Activated B cell treated with CpG ODN at 0.5 μM for 24 hours (primary cell): ENCODE measurements at regions not wholly inside any gene's neighbourhood (a gene's known extent, or its start where the extent isn't known, plus 50 kb on each side); places are given as distances from the start of the nearest gene placed in this dataset.

ENCODE experiments used
- ATAC-seq: fragments of 200-7000 bp; cut with Tn5 transposase; one replicate; pipeline ENCODE4 v1.10.0; 2021; ENCODE audit warnings: low read depth, mild to moderate bottlenecking, moderate library complexity
- CTCF ChIA-PET: fragments of 350-600 bp; sonication (Branson Sonifier 250); formaldehyde crosslinking; loops from one replicate; lab custom pipeline; 2021; ENCODE audit warnings: antibody characterized with exemption; lab: Charles Lee
- POLR2A ChIA-PET: fragments of 350-600 bp; sonication (Branson Sonifier 250); formaldehyde crosslinking; loops from one replicate; lab custom pipeline; 2021; ENCODE audit warnings: antibody characterized with exemption; lab: Charles Lee
- DNase-seq: peaks from one replicate; pipeline ENCODE4 v3.0.0; 2022
- H3K27ac Mint-ChIP-seq: one replicate; pipeline ENCODE4 v1.8.0; 2020; ENCODE audit warnings: mixed read lengths
- H3K27me3 Mint-ChIP-seq: one replicate; pipeline ENCODE4 v1.8.0; 2021; ENCODE audit warnings: mixed read lengths
- H3K36me3 Mint-ChIP-seq: one replicate; pipeline ENCODE4 v1.8.0; 2021; ENCODE audit warnings: low read depth, mixed read lengths
- H3K4me1 Mint-ChIP-seq: one replicate; pipeline ENCODE4 v1.8.0; 2021; ENCODE audit warnings: mixed read lengths
- H3K4me3 Mint-ChIP-seq: one replicate; pipeline ENCODE4 v1.8.0; 2020; ENCODE audit warnings: mild to moderate bottlenecking, mixed read lengths
- H3K9me3 Mint-ChIP-seq: one replicate; pipeline ENCODE4 v1.8.0; 2020; ENCODE audit warnings: mixed read lengths
- CTCF ChIP-seq: fragments of 200-600 bp; IDR thresholded peaks from one replicate; pipeline ENCODE4 v1.8.0; 2022; ENCODE audit warnings: antibody characterized with exemption, mild to moderate bottlenecking
- intact Hi-C: fragments of 100-400 bp; cut with micrococcal nuclease; formaldehyde crosslinking; loops from one replicate; pipeline ENCODE4 v1.15.1; 2024

GRCh38 chr9:129483415-129484351 lies 137.2 kb downstream of the C9orf50 start:
- Mint-ChIP-seq H3K9me3 (no peaks in the 10 kb centered on the region), H3K27me3 (peaks cover 29% of the 10 kb centered on the region), H3K4me1 (peaks cover 28% of the 10 kb centered on the region), H3K4me3 (peak overlapping the region; percentile 55), H3K27ac (no peak overlapping the region), H3K36me3 (no peaks in the 10 kb centered on the region)
- POLR2A ChIA-PET, result interaction anchor here (1.2 to 3.1 kb wide), 4 partner anchors 13 to 344 kb away, joined by 3 to 33 read pairs (median 13); no protein-coding TSS in a partner anchor
- DNase-seq (no peak), ATAC-seq (no peak)
- TF ChIP-seq CTCF, result no peak
- CTCF ChIA-PET, result no interaction called here
- intact Hi-C loops, result loop anchor here (1.0 kb wide), 1 partner anchor 23 kb away; no protein-coding TSS in a partner anchor

- ChIA-PET POLR2A (interaction anchor here (1.2 to 3.1 kb wide), 2 partner anchors 23 to 343 kb away, joined by 4 to 22 read pairs; no protein-coding TSS in a partner anchor), CTCF (no interaction called here)
- Mint-ChIP-seq H3K27ac (no peak overlapping the region), H3K9me3 (no peaks in the 10 kb centered on the region), H3K4me1 (peaks cover 24% of the 10 kb centered on the region), H3K36me3 (no peaks in the 10 kb centered on the region), H3K27me3 (peaks cover 33% of the 10 kb centered on the region), H3K4me3 (peak overlapping the region; percentile 55)
- peak; percentile 41 for DNase-seq
- ATAC-seq, result peak; percentile 36
- intact Hi-C loops, result loop anchor here (1.0 kb wide), 1 partner anchor 22 kb away; no protein-coding TSS in a partner anchor
- no peak for TF ChIP-seq CTCF
Observed at GRCh38 chr9:129482521-129483414, 138.1 kb downstream of the C9orf50 start.

- Mint-ChIP-seq H3K4me1 (peaks cover 20% of the 10 kb centered on the region), H3K9me3 (no peaks in the 10 kb centered on the region), H3K36me3 (no peaks in the 10 kb centered on the region), H3K27ac (no peak overlapping the region), H3K27me3 (peaks cover 33% of the 10 kb centered on the region), H3K4me3 (no peak overlapping the region)
- intact Hi-C loops, result no loop called here
- ChIA-PET POLR2A (interaction anchor here (3.1 kb wide), 1 partner anchor 22 kb away, joined by 22 read pairs; no protein-coding TSS in a partner anchor), CTCF (no interaction called here)
- no peak for TF ChIP-seq CTCF
- DNase-seq (no peak), ATAC-seq (no peak)
Observed at GRCh38 chr9:129481810-129482511, 138.9 kb downstream of the C9orf50 start.

- POLR2A ChIA-PET, result interaction anchor here (1.0 to 3.1 kb wide), 2 partner anchors 21 to 22 kb away, joined by 3 to 22 read pairs; no protein-coding TSS in a partner anchor
- intact Hi-C loops, result no loop called here
- no peak for ATAC-seq
- H3K27me3 Mint-ChIP-seq, result peaks cover 33% of the 10 kb centered on the region
- H3K9me3 Mint-ChIP-seq, result no peaks in the 10 kb centered on the region
- peak overlapping the region; percentile 32 for H3K4me3 Mint-ChIP-seq
- no peak for TF ChIP-seq CTCF
- H3K27ac Mint-ChIP-seq, result no peak overlapping the region
- H3K4me1 Mint-ChIP-seq, result peaks cover 20% of the 10 kb centered on the region
- H3K36me3 Mint-ChIP-seq, result no peaks in the 10 kb centered on the region
- DNase-seq, result no peak
- CTCF ChIA-PET, result no interaction called here
Observed at GRCh38 chr9:129481424-129481809, 139.5 kb downstream of the C9orf50 start.
